K562 (cell line): ENCODE measurements at regions not wholly inside any gene's neighbourhood (a gene's known extent, or its start where the extent isn't known, plus 50 kb on each side); places are given as distances from the start of the nearest gene placed in this dataset.

Source experiments
- ATAC-seq: fragments of 200-7000 bp; cut with Tn5 transposase; 3 replicates; pipeline ENCODE4 v1.9.1; 2020; ENCODE audit warnings: moderate library complexity
- BruUV-seq: library from RNA; stranded (reverse); fragments of 400-500 nt; replicated peaks from 2 replicates; lab custom pipeline; 2021; lab: Mats Ljungman, UMichigan
- CTCF ChIA-PET: fragments of 300-600 bp; formaldehyde crosslinking; extraction: SDS; loops from one replicate; lab custom pipeline; 2021; ENCODE audit warnings: low intra/inter-chr PET ratio; lab: Yijun Ruan, JAX
- POLR2A ChIA-PET: fragments of 300-600, 350-650 bp; sonication (Branson Sonifier 250); formaldehyde crosslinking; extraction: SDS; loops from one replicate; lab custom pipeline; 2021; ENCODE audit warnings: antibody characterized with exemption, inconsistent platforms; lab: Yijun Ruan, JAX
- DNase-seq, 4 experiments: peaks; one replicate each; pipeline versions ENCODE4 v3.0.0 to v3.0.0-alpha.2; 2011 to 2018; ENCODE audit warnings: low spot score in 3 of 4, mixed read lengths in 3 of 4; ENCODE audit errors: extremely low read depth in 1 of 4
- FAIRE-seq: peaks from 2 replicates; lab custom pipeline; 2011; peaks lifted over from hg19 to GRCh38; lab: Jason Lieb, UNC
- H2AFZ ChIP-seq: 2 replicates; pipeline ENCODE4 v1.6.0; 2011; ENCODE audit warnings: low read depth, low read length, control low read depth, inconsistent platforms
- H3K27ac ChIP-seq: fragments of 200-600 bp; 3 replicates; pipeline ENCODE4 v1.8.0; 2011; ENCODE audit warnings: low read depth, mild to moderate bottlenecking, control low read depth, inconsistent platforms, low read length, moderate library complexity, mixed read lengths; ENCODE audit errors: extremely low read depth
- H3K27me3 ChIP-seq, 2 experiments: fragments of 300-600 bp in 1 of 2; 2 replicates in 1 of 2; 3 replicates in 1 of 2; pipeline versions ENCODE4 v1.6.0 to v1.8.0; 2011; ENCODE audit warnings: inconsistent platforms in 2 of 2, low read length in 2 of 2, mild to moderate bottlenecking in 1 of 2, mixed read lengths in 1 of 2, moderate library complexity in 1 of 2; ENCODE audit not compliant: control insufficient read depth in 2 of 2, insufficient read depth in 2 of 2
- H3K36me3 ChIP-seq: fragments of 300-600 bp; 3 replicates; pipeline ENCODE4 v1.8.0; 2011; ENCODE audit warnings: mild to moderate bottlenecking, low read length, inconsistent platforms; ENCODE audit not compliant: control insufficient read depth, insufficient read depth
- H3K4me1 ChIP-seq, 2 experiments: fragments of 200-600 bp in 1 of 2; replicated peaks in 1 of 2; 2 replicates in 1 of 2; 3 replicates in 1 of 2; pipeline versions ENCODE4 v1.5.1 to v1.8.0; 2011; ENCODE audit warnings: inconsistent platforms in 2 of 2, low read length in 2 of 2, mild to moderate bottlenecking in 1 of 2, mixed read lengths in 1 of 2, moderate library complexity in 1 of 2; ENCODE audit not compliant: control insufficient read depth in 2 of 2, insufficient read depth in 2 of 2
- H3K4me2 ChIP-seq: 2 replicates; pipeline ENCODE4 v1.6.1; 2011; ENCODE audit warnings: low read length, control low read depth, inconsistent platforms, mixed read lengths; ENCODE audit not compliant: insufficient read depth
- H3K4me3 ChIP-seq: fragments of 200-600 bp; sonication (generic), shearing (Covaris generic); 2 replicates; pipeline ENCODE4 v1.5.1; 2016; ENCODE audit warnings: control low read depth, inconsistent platforms
- H3K79me2 ChIP-seq: fragments of 200-600 bp; 3 replicates; pipeline ENCODE4 v1.8.0; 2011; ENCODE audit warnings: low read length, inconsistent platforms; ENCODE audit not compliant: control insufficient read depth, insufficient read depth
- H3K9ac ChIP-seq, 2 experiments: 2 replicates each; pipeline versions ENCODE4 v1.6.0 to v1.6.1; 2011; ENCODE audit warnings: low read depth in 2 of 2, low read length in 2 of 2, control low read depth in 1 of 2, inconsistent platforms in 1 of 2, mild to moderate bottlenecking in 1 of 2, mixed read lengths in 1 of 2; ENCODE audit not compliant: insufficient read depth in 1 of 2
- H3K9me1 ChIP-seq: one replicate; pipeline ENCODE4 v1.6.0; 2011; ENCODE audit warnings: inconsistent platforms, mild to moderate bottlenecking, low read length, moderate library complexity; ENCODE audit not compliant: control insufficient read depth, insufficient read depth
- H3K9me3 ChIP-seq: replicated peaks from 2 replicates; pipeline ENCODE4 v1.5.1; 2011; ENCODE audit warnings: low read depth, low read length, inconsistent platforms; ENCODE audit not compliant: control insufficient read depth, insufficient read depth
- H4K20me1 ChIP-seq: replicated peaks from 2 replicates; pipeline ENCODE4 v1.6.1; 2011; ENCODE audit warnings: low read length, inconsistent platforms, mixed read lengths; ENCODE audit not compliant: control insufficient read depth, insufficient read depth
- CAMTA2 ChIP-seq: fragments of 250-450 bp; sonication (Bioruptor Pico); conservative IDR thresholded peaks from 2 replicates; pipeline ENCODE4 v1.5.1; 2022
- CCNT2 ChIP-seq: IDR thresholded peaks from 2 replicates; pipeline ENCODE4 v1.6.1; 2011; ENCODE audit warnings: borderline replicate concordance, low read depth, mild to moderate bottlenecking, moderate library complexity, mixed read lengths, low read length; ENCODE audit not compliant: insufficient read length; ENCODE audit errors: extremely low read depth
- HSF4 ChIP-seq: fragments of 250-450 bp; sonication (Bioruptor Pico); IDR thresholded peaks from 2 replicates; pipeline ENCODE4 v2.1.2; 2022; ENCODE audit warnings: mild to moderate bottlenecking, moderate library complexity, borderline replicate concordance
- MEIS2 ChIP-seq: fragments of 450-650 bp; IDR thresholded peaks from 2 replicates; pipeline ENCODE4 v1.6.1; 2014; ENCODE audit warnings: mild to moderate bottlenecking; ENCODE audit not compliant: partially characterized antibody
- POLR2AphosphoS2 ChIP-seq: IDR thresholded peaks from 2 replicates; pipeline ENCODE4 v1.6.1; 2012; ENCODE audit warnings: low read length, improper control_type of control experiment
- WGBS: fragments of 100-300 bp; shearing (Covaris generic); methylation state at CpG from one replicate; pipeline ENCODE4 v1.1.6; 2016; ENCODE audit warnings: low coverage, mixed read lengths; ENCODE audit not compliant: insufficient coverage; ENCODE audit errors: missing lambda C conversion rate; 5-methylcytosine and 5-hydroxymethylcytosine counted together
- in situ Hi-C: fragments of 300-500 bp; cut with MboI; formaldehyde crosslinking; loops from 4 replicates; pipeline ENCODE4 v1.15.0; 2018; ENCODE audit warnings: inconsistent platforms, mixed read lengths
- intact Hi-C: fragments of 100-400 bp; cut with micrococcal nuclease; formaldehyde crosslinking; loops from 2 replicates; pipeline ENCODE4 v1.14.2; 2022
- TF ChIP-seq, protein P1 (sequence below): sonication (generic); formaldehyde crosslinking; IDR thresholded peaks from 2 replicates; pipeline ENCODE4 v1.8.1; 2022; ENCODE audit warnings: missing genetic modification reagents

GRCh38 chr5:175219366-175219765 lies 224.6 kb downstream of the DRD1 start:
- Histone ChIP-seq H3K27ac (no peak overlapping the region), H3K4me1 (no peaks in the 10 kb centered on the region), H3K4me2 (no peak overlapping the region), H3K27me3 (peaks cover 2 to 23% of the 10 kb centered on the region in 2 experiments; a peak in 4 of 5 replicates), H3K9me1 (no peaks in the 10 kb centered on the region), H2AFZ (no peak overlapping the region), H3K9ac (no peak overlapping the region), H4K20me1 (no peaks in the 10 kb centered on the region), H3K9me3 (no peaks in the 10 kb centered on the region), H3K36me3 (no peaks in the 10 kb centered on the region), H3K4me3 (no peak overlapping the region), H3K79me2 (no peaks in the 10 kb centered on the region)
- in situ Hi-C loops (no loop called here), intact Hi-C loops (no loop called here)
- BruUV-seq: no TSS peak
- no peak for DNase-seq
- 0% methylated on average over 2 of the region's 2 CpGs for WGBS
- TF ChIP-seq CCNT2 (no peak), HSF4 (CRISPR knock-in tag) (no peak), CAMTA2 (CRISPR knock-in tag) (no peak), MEIS2 (no peak), POLR2AphosphoS2 (no peak)
- TF ChIP-seq, protein P1, sequence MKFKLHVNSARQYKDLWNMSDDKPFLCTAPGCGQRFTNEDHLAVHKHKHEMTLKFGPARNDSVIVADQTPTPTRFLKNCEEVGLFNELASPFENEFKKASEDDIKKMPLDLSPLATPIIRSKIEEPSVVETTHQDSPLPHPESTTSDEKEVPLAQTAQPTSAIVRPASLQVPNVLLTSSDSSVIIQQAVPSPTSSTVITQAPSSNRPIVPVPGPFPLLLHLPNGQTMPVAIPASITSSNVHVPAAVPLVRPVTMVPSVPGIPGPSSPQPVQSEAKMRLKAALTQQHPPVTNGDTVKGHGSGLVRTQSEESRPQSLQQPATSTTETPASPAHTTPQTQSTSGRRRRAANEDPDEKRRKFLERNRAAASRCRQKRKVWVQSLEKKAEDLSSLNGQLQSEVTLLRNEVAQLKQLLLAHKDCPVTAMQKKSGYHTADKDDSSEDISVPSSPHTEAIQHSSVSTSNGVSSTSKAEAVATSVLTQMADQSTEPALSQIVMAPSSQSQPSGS (CRISPR knock-in tag): no peak
- ChIA-PET POLR2A (no interaction called here), CTCF (no interaction called here)
- no peak for FAIRE-seq
- no peak for ATAC-seq
